ENCODE measurements at regions not wholly inside any gene's neighbourhood (a gene's known extent, or its start where the extent isn't known, plus 50 kb on each side); places are given as distances from the start of the nearest gene placed in this dataset.

DNA sequence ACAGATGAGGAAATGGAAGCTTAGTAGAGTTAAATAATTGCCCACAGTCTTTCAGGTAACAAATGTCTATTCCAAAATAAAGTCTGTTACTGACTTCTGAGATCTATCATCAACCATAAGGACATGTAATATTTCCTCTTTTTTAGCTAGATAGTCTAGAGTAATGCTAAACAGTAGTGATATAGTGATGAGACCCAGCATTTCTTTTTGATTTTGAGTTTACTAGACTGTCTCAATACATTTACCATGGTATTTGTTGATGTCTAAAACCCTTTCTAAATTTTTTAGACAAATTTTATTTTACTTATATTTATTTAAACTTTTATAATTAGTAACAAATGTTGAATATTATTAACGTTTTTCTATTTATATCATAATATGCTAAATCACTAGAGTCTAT, 465.1 kb upstream of the SLIT2 start:
- Histone ChIP-seq H3K4me1 (ENCODE audit: control insufficient read depth, insufficient read depth, low read length, poor library complexity, severe bottlenecking) (no peaks in the 10 kb centered on the region), H3K27me3 (replicated peaks; ENCODE audit: control insufficient read depth, insufficient read depth, low read length, poor library complexity, severe bottlenecking) (no peaks in the 10 kb centered on the region), H3K36me3 (ENCODE audit: control insufficient read depth, insufficient read depth, low read length) (no peaks in the 10 kb centered on the region), H3K9me3 (ENCODE audit: control insufficient read depth, low read length) (no peaks in the 10 kb centered on the region), H3K4me3 (ENCODE audit: insufficient read depth, low read depth, low read length, poor library complexity, severe bottlenecking) (no peak overlapping the region), H3K27ac (ENCODE audit: insufficient read depth, low read length, poor library complexity, severe bottlenecking) (no peak overlapping the region)
- no peak for DNase-seq

DNA sequence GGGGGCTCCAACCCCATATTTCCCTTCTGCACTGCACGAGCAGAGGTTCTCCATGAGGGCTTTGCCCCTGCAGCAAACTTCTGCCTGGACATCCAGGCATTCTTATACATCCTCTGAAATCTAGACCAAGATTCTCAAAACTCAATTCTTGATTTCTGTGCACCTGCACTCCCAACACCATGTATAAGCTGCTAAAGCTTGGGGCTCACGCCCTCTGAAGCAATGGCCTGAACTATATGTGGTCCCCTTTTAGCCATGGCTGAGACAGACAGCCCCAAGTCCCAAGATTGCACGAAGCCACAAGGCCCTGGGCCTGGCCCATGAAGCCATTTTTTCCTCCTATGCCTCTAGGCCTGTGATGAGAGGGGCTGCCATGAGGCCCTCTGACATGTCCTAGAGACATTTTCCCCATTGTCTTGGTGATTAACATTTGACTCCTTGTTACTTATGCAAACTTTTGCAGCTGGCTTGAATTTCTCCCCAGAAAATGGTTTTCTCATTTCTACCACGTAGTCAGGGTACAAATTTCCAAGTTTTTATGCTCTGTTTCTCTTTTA, 468.0 kb upstream of the SLIT2 start:
- DNase-seq, result no peak
- H3K9me3 ChIP-seq (ENCODE audit: control insufficient read depth, low read length), result no peaks in the 10 kb centered on the region
- H3K36me3 ChIP-seq (ENCODE audit: control insufficient read depth, insufficient read depth, low read length), result no peaks in the 10 kb centered on the region
- no peaks in the 10 kb centered on the region for H3K27me3 ChIP-seq (replicated peaks; ENCODE audit: control insufficient read depth, insufficient read depth, low read length, poor library complexity, severe bottlenecking)
- H3K27ac ChIP-seq (ENCODE audit: insufficient read depth, low read length, poor library complexity, severe bottlenecking), result no peak overlapping the region
- H3K4me1 ChIP-seq (ENCODE audit: control insufficient read depth, insufficient read depth, low read length, poor library complexity, severe bottlenecking), result no peaks in the 10 kb centered on the region
- no peak overlapping the region for H3K4me3 ChIP-seq (ENCODE audit: insufficient read depth, low read depth, low read length, poor library complexity, severe bottlenecking)

GRCh38 chr4:19780871-19781270, 470.8 kb upstream of the SLIT2 start:
- H3K4me3 ChIP-seq (ENCODE audit: insufficient read depth, low read depth, low read length, poor library complexity, severe bottlenecking), result no peak overlapping the region

DNA sequence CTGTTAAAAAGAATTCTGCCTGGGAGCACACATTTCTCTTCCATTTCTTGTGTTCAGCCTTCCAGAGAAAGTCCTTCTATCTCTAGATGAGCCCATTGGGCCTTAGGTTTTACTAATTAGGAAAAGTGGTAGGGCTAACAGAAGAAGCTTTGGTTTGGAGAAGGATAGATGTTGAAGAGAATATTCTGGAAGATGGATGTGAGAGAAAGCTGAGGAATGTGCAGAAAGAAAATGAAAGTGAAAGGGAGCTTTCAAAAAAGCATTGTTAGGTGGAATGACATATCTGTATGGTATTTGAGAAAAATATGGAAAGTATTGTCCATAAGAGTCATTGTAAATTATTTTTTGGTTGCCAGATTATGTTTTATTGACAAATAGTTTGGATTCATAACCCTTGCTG, 474.8 kb upstream of the SLIT2 start:
- H3K9me3 ChIP-seq (ENCODE audit: control insufficient read depth, low read length), result no peaks in the 10 kb centered on the region
- no peaks in the 10 kb centered on the region for H3K36me3 ChIP-seq (ENCODE audit: control insufficient read depth, insufficient read depth, low read length)
- H3K27me3 ChIP-seq (replicated peaks; ENCODE audit: control insufficient read depth, insufficient read depth, low read length, poor library complexity, severe bottlenecking), result no peaks in the 10 kb centered on the region
- no peak overlapping the region for H3K27ac ChIP-seq (ENCODE audit: insufficient read depth, low read length, poor library complexity, severe bottlenecking)
- DNase-seq, result no peak
- H3K4me1 ChIP-seq (ENCODE audit: control insufficient read depth, insufficient read depth, low read length, poor library complexity, severe bottlenecking), result no peaks in the 10 kb centered on the region
- H3K4me3 ChIP-seq (ENCODE audit: insufficient read depth, low read depth, low read length, poor library complexity, severe bottlenecking), result no peak overlapping the region

More at GRCh38 chr4:19780871-19781270, 470.8 kb upstream of the SLIT2 start:
- no peak for DNase-seq
- H3K36me3 ChIP-seq (ENCODE audit: control insufficient read depth, insufficient read depth, low read length), result no peaks in the 10 kb centered on the region
- no peak overlapping the region for H3K27ac ChIP-seq (ENCODE audit: insufficient read depth, low read length, poor library complexity, severe bottlenecking)
- no peaks in the 10 kb centered on the region for H3K9me3 ChIP-seq (ENCODE audit: control insufficient read depth, low read length)
- no peaks in the 10 kb centered on the region for H3K27me3 ChIP-seq (replicated peaks; ENCODE audit: control insufficient read depth, insufficient read depth, low read length, poor library complexity, severe bottlenecking)
- no peaks in the 10 kb centered on the region for H3K4me1 ChIP-seq (ENCODE audit: control insufficient read depth, insufficient read depth, low read length, poor library complexity, severe bottlenecking)

DNA sequence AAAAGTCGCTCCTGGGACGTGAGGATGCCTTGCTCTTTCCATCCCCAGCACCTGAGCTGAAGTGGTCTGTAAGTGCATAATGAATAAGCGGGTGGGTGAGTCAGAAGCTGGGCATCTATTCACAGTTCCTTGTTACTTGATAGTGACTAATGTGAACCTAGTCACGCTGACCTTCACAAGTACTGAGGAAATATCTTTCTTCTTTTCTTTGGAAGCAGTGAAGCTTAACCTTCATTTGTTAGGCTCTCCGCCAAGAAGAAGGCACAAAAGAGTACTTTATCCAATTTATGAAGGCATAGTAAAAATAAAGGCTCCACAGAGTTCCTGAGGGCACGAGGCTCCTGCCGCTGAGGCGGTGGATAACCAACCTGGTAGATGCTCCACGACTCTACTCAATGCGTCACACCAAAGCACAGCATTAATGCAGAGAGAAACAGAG, 475.7 kb upstream of the SLIT2 start:
- Histone ChIP-seq H3K27me3 (replicated peaks; ENCODE audit: control insufficient read depth, insufficient read depth, low read length, poor library complexity, severe bottlenecking) (no peaks in the 10 kb centered on the region), H3K9me3 (ENCODE audit: control insufficient read depth, low read length) (no peaks in the 10 kb centered on the region), H3K4me1 (ENCODE audit: control insufficient read depth, insufficient read depth, low read length, poor library complexity, severe bottlenecking) (no peaks in the 10 kb centered on the region), H3K4me3 (ENCODE audit: insufficient read depth, low read depth, low read length, poor library complexity, severe bottlenecking) (no peak overlapping the region), H3K27ac (ENCODE audit: insufficient read depth, low read length, poor library complexity, severe bottlenecking) (no peak overlapping the region), H3K36me3 (ENCODE audit: control insufficient read depth, insufficient read depth, low read length) (no peaks in the 10 kb centered on the region)
- DNase-seq, result no peak

- Histone ChIP-seq H3K4me1 (ENCODE audit: control insufficient read depth, insufficient read depth, low read length, poor library complexity, severe bottlenecking) (no peaks in the 10 kb centered on the region), H3K9me3 (ENCODE audit: control insufficient read depth, low read length) (no peaks in the 10 kb centered on the region), H3K4me3 (ENCODE audit: insufficient read depth, low read depth, low read length, poor library complexity, severe bottlenecking) (no peak overlapping the region), H3K27me3 (replicated peaks; ENCODE audit: control insufficient read depth, insufficient read depth, low read length, poor library complexity, severe bottlenecking) (no peaks in the 10 kb centered on the region), H3K36me3 (ENCODE audit: control insufficient read depth, insufficient read depth, low read length) (no peaks in the 10 kb centered on the region), H3K27ac (ENCODE audit: insufficient read depth, low read length, poor library complexity, severe bottlenecking) (no peak overlapping the region)
- DNase-seq, result no peak
These were observed 476.9 kb upstream of the SLIT2 start for GRCh38 chr4:19774690-19775256.

DNA sequence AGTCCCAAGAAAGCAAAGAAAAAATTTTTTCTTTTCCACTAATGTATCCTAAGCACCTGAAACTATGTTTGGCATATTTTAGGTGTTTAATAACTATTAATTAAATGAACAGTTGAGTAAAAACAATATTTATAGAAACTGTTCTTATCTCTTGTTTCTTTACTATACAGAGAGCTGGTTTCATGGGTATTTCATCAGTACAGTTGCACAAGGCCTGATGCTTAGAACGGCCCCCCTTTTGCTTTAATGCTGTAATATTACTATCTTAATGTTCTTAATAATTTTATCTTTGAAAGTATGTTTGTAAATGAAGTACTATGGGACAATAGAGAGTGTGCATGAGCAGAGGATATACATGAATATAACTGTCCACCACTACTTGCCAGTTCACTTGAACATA, 479.1 kb upstream of the SLIT2 start:
- H3K9me3 ChIP-seq (ENCODE audit: control insufficient read depth, low read length), result no peaks in the 10 kb centered on the region
- H3K36me3 ChIP-seq (ENCODE audit: control insufficient read depth, insufficient read depth, low read length), result no peaks in the 10 kb centered on the region
- no peaks in the 10 kb centered on the region for H3K27me3 ChIP-seq (replicated peaks; ENCODE audit: control insufficient read depth, insufficient read depth, low read length, poor library complexity, severe bottlenecking)
- no peak overlapping the region for H3K4me3 ChIP-seq (ENCODE audit: insufficient read depth, low read depth, low read length, poor library complexity, severe bottlenecking)
- H3K4me1 ChIP-seq (ENCODE audit: control insufficient read depth, insufficient read depth, low read length, poor library complexity, severe bottlenecking), result no peaks in the 10 kb centered on the region
- no peak overlapping the region for H3K27ac ChIP-seq (ENCODE audit: insufficient read depth, low read length, poor library complexity, severe bottlenecking)
- no peak for DNase-seq

- no peaks in the 10 kb centered on the region for H3K27me3 ChIP-seq (replicated peaks; ENCODE audit: control insufficient read depth, insufficient read depth, low read length, poor library complexity, severe bottlenecking)
- no peaks in the 10 kb centered on the region for H3K4me1 ChIP-seq (ENCODE audit: control insufficient read depth, insufficient read depth, low read length, poor library complexity, severe bottlenecking)
These were observed 495.0 kb upstream of the SLIT2 start for GRCh38 chr4:19756661-19757060.

DNA sequence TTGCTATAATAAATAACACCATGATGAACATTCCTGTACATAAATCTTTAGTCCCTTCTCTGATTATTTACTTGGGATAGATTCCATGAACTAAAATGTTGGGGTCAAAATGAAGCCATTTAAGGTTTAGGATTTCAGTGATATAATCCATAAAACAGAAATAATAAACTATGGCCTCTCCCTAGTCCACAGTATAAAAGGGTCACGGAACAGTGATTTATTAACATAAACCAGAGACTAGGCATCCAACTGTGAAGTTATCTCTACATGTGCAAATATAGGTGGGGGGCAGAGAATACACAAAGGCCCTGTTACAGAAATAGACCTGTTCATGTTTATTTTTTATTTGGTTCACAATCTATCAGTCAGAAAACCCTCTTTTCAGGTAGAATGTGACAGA, 499.1 kb upstream of the SLIT2 start:
- H3K27me3 ChIP-seq (replicated peaks; ENCODE audit: control insufficient read depth, insufficient read depth, low read length, poor library complexity, severe bottlenecking), result no peaks in the 10 kb centered on the region
- H3K9me3 ChIP-seq (ENCODE audit: control insufficient read depth, low read length), result no peaks in the 10 kb centered on the region
- no peak overlapping the region for H3K4me3 ChIP-seq (ENCODE audit: insufficient read depth, low read depth, low read length, poor library complexity, severe bottlenecking)
- H3K27ac ChIP-seq (ENCODE audit: insufficient read depth, low read length, poor library complexity, severe bottlenecking), result no peak overlapping the region
- no peaks in the 10 kb centered on the region for H3K4me1 ChIP-seq (ENCODE audit: control insufficient read depth, insufficient read depth, low read length, poor library complexity, severe bottlenecking)
- no peaks in the 10 kb centered on the region for H3K36me3 ChIP-seq (ENCODE audit: control insufficient read depth, insufficient read depth, low read length)
- no peak for DNase-seq

More at GRCh38 chr4:19756661-19757060, 495.0 kb upstream of the SLIT2 start:
- H3K36me3 ChIP-seq (ENCODE audit: control insufficient read depth, insufficient read depth, low read length), result no peaks in the 10 kb centered on the region
- H3K4me3 ChIP-seq (ENCODE audit: insufficient read depth, low read depth, low read length, poor library complexity, severe bottlenecking), result no peak overlapping the region
- no peak overlapping the region for H3K27ac ChIP-seq (ENCODE audit: insufficient read depth, low read length, poor library complexity, severe bottlenecking)
- H3K9me3 ChIP-seq (ENCODE audit: control insufficient read depth, low read length), result no peaks in the 10 kb centered on the region
- DNase-seq, result no peak

DNA sequence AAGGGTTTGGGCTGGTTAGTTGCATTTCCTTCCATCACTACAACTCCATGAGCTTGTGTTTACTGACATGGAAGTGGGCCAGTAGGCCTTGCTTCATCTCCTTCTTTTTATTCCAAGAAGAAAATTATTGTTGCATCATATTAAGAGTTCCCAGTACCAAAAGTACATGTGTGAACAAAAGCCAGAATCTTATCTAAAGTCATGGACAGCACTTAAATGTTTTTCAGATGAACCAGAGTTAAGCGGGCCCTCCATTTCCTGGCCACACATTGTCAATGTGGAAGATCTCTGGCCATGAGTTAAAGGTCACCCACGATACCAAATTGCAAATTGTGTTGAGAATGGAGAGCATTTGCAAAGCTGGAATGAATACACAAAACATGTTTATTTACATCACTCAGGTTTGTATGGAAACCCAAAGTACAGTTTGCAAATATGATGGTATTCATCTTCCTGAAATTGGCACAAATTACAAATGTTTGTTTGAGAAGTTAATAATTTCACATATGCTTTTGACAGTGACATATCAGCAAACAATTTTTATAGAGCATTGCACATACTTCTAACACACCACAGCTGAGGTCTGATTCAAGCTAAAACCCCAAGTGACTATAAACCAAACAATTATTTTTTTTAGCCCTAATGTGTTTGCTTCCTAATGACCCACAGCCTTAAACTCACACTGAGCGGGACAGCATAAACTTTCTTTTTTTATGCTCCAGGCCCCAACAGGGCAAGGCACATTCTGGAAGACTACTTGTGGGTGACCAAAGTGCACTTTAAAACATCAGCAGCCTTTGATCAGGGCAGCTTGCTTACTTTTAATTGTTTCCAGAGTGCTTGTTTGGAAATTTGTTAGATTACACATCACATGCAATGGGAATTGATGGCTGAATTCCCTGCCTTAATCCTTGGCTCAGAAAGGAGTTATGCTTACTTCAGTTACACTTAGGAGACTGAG, 502.9 kb upstream of the SLIT2 start:
- Histone ChIP-seq H3K36me3 (ENCODE audit: control insufficient read depth, insufficient read depth, low read length) (no peaks in the 10 kb centered on the region), H3K9me3 (ENCODE audit: control insufficient read depth, low read length) (no peaks in the 10 kb centered on the region), H3K27ac (ENCODE audit: insufficient read depth, low read length, poor library complexity, severe bottlenecking) (no peak overlapping the region), H3K4me1 (ENCODE audit: control insufficient read depth, insufficient read depth, low read length, poor library complexity, severe bottlenecking) (no peaks in the 10 kb centered on the region), H3K27me3 (replicated peaks; ENCODE audit: control insufficient read depth, insufficient read depth, low read length, poor library complexity, severe bottlenecking) (no peaks in the 10 kb centered on the region), H3K4me3 (ENCODE audit: insufficient read depth, low read depth, low read length, poor library complexity, severe bottlenecking) (no peak overlapping the region)
- DNase-seq, result no peak
